NCI-H2081 treated with DMSO at 0.1 percent for 48 hours (cell line): ENCODE measurements at regions not wholly inside any gene's neighbourhood (a gene's known extent, or its start where the extent isn't known, plus 50 kb on each side); places are given as distances from the start of the nearest gene placed in this dataset.
"Not testable (repeated sequence)": the region's sequence is repeated elsewhere in the genome, so short reads cannot be mapped to it uniquely, and the experiment has no call there.

Experiments
- DNase-seq: peaks from one replicate; lab custom pipeline; 2025; lab: John Stamatoyannopoulos, UW

DNA sequence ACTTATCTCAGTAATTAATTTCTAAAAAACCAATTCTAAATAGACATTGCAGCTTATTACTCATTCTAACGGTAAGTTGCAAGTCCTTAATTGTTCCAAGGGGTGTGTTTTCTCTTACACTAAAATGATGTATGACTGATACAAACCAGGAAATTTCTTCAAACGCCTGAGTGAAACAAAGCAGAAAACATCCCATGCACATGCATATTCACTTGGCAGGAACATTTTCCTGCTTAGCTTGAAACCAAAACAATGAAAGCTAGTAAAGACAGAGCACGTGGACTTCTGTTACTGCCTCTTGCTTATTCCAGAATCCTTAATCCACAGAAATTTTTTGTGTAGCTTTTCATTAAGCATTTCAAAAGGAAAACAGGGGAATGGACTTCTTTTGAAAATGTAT is 187.7 kb downstream of the MTERF1 start:
- DNase-seq, result no peak

DNA sequence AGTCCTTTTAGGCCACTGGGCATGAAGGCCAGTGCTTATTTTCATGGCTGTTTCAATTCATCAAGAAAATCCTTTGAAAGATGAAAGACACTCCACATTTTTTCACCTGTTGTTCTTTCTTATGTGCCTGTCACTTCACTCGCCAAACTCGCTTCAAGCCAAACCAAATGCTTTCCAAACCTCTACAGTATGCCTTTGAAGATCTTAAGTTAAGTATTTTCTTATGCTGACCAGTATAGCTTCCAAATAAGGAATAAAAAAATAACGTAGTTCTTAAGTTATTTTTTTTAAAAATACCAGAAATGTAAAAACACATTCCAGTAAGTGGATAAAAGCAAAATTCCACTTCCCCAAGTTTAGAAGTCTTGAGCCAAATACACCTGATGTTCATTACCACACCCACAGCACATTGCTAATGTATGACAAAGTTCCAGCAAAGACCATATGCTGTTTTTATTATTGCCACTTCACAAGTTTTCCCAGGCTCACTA is 186.1 kb downstream of the MTERF1 start:
- no peak for DNase-seq

DNA sequence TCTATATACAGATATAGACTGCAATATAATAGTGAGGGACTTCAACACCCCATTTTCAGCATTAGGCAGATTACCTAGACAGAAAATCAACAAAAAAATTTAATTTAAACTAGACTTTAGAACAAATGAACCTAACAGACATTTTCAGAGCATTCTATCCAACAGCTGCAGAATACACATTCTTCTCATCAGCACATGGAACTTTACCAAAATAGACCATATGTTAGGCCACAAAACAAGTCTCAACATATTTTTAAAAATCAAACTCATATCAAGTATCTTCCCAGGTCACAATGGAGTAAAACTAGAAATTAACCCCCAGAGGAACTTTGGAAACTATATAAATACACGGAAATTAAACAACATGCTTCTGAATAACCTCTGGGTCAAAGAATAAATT is 169.6 kb downstream of the MTERF1 start:
- no peak for DNase-seq

DNA sequence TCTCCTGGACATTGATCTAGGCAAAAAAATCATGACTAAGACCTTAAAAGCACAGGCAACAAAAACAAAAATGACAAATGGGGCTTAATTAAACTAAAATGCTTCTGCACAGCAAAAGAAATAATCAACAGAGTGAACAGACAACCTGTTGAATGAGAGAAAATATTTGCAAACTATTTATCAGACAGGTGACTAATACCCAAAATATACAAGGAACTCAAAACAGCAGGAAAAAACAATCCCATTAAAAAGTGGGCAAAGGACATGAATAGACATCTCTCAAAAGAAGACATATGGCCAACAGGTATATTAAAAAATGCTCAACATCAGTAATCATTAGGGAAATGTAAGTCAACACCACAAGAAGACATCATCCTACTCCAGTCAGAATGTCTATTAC is 166.8 kb downstream of the MTERF1 start:
- DNase-seq, result no peak

DNA sequence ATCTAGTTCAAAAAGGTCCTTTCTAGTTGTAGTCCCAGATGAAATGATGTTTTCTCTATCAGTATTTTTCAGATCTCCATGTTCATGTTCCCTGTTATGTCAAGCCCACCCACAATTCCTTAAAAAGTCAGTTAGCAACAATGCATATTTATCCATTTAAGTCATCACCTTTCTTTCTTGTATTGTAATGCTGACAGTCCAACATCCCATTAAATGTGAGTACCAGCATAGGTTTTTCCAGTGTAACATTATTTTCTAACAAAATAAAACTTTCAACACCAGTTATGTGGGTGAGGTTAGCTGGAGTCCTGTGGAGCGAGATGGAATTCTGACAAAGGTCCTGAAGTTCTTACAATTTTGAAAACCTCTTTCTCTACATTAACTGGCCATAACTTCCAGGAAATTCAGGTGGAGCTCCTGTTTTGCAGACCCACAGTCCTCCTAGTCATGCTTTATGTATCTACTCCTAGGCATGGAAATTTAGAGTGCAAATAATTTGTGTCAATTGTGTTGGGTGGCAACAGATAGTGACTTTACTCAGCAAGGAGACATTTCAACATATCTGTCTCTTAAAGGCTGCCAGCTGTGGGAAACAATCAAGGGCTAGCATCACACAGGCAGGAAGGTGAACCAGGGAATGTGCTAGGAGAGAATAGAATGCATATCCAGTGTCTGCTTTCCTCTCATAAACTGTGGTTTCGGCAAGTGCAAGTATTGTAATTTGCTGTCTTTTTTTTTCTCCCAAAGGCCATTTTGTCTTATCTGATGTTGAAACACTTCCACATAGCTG is 162.6 kb downstream of the MTERF1 start:
- no peak for DNase-seq

DNA sequence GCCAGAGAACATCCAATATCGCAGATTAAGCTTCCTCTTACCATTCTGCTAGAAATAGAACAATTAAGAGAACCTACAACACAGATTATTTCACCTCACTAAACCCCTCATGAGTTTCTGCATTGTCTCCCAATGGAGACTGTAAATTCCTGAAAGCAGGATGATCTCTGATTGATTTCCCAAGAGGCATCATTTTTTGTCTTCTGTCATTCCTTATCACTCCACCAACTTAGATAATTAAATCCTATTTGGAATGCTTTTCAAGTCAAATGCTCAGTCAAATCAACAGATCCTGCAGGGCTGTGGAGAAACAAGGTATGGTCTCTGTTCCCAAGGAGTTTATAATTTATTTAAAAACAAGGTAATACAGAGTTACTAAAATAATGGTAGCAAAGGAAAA is 161.5 kb downstream of the MTERF1 start:
- DNase-seq, result no peak

DNA sequence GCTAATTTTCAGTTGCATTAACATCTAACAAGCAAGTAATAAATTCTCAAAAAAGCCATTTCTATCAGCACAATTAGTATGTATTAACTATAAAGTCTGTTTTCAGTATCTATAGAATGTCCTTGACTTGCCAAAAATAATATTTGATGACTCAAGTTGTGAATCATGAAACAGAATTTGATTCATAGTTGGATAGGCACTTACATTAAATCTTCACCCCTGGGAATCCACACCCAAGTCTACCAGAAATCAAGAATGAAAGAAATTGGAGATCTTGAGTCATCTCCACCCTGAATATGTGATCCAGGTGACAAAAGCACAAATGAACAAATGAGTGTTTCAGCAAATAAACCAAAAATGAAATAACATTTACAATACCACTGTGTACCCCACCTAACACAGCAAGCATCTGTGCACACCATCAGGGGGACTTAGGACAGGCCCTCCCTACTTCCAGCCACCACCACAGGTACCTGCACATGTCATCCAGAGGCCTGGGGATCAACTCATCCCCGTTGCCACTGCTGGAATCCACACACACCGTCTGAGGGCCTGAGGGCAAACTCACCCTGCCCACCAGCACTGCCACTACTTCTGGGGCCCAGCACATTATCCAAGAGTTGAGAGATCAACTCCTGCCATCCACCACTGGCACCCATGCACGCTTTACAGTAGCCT is 160.1 kb downstream of the MTERF1 start:
- no peak for DNase-seq

DNA sequence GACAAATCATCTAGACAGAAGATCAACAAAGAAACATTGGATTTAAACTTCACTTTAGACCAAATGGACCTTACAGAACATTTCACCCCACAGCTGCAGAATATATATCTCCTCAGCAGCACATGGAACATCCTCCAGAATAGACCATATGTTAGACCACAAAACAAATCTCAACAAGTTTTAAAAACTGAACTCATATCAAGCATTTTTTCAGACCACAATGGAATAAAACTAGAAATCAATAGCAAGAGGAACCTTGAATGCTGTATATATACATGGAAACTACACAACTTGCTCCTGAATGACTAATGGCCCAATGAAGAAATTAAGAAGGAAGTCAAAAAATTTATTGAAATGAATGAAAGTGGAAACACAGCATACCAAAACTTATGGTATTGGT is 157.7 kb downstream of the MTERF1 start:
- DNase-seq, result no peak

DNA sequence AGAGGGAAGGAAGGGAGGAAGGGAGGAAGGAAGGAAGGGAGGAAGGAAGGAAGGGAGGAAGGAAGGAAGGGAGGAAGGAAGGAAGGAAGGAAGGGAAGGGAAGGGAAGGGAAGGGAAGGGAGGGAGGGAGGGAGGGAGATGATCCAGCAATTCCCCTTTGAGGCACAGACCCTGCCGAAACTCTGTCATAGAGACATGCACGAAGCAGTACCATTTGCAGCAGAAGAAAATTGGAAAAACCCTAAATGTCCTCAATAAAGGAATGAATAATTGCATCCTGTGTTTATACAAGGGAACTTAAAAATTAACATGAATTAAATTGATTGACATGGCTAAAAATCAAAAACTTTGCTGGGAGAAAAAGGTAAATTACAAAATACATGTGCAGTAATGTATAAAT is 151.5 kb downstream of the MTERF1 start:
- DNase-seq, result not testable (repeated sequence)

DNA sequence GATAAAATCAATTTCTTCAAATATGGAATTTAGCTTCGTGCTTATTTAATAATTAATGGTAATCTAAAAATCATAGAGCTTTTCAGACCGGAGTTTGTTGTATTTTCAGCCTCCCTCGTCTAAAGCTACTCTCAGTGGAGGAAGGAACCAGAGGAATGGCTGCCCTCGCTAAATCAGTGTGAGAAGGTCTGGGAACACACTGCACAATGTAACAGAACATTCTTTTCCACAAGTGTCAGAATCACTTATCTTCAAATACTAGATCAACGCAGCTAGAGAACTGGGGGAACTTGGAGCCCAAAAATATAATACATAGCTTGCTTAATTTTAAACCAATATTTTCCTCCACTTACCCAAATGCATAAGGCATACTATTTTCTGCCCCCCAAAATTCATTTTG is 148.5 kb downstream of the MTERF1 start:
- no peak for DNase-seq

DNA sequence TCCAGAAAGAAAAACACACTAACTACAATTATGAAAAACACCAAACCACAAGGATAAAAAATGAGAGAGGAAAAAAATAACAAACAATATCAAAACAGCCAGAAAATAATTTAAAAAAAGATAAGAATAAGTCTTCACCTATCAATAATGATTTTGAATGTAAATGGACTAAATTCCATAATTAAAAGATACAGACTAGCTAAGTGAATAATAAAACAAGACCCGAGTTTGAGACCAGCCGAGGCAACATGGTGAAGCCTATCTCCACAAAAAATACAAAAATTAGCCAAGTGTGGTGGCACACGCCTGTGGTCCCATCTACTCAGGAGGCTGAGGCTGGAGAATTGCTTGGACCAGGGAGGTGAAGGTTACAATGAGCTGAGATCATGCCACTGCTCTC is 131.1 kb downstream of the MTERF1 start:
- no peak for DNase-seq

DNA sequence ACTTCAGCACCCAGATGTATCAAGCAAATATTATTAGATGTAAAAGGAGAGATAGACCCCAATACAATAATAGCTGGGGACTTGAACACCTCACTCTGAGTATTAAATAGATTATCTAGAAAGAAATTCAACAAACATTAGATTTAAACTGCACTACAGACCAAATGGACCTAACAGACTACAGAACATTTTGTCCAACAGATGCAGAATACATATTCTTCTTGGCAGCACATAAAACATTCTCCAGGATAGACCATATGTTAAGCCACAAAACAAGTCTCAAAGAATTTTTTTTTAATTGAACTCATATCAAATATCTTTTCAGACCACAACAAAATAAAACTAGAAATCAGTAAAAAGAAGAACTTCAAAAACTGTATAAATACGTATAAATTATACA is 130.4 kb downstream of the MTERF1 start:
- no peak for DNase-seq

DNA sequence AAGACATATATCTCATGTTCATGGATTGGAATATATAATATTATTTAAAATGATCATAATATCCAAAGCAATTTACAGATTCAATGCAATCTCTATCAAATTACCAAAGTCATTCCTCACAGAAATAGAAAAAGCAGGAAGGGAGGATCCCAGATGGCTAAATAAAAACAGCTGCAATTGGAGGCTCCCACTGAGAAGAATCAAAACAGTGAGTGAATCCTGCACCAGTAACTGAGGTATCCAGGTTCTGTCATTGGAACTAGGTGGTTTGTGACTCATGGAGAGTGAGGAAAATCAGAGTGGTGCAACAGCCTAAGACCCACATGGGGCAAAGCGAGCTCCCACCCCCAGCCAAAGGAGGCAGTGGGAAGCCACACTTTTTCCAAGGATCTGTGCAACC is 128.4 kb downstream of the MTERF1 start:
- no peak for DNase-seq

DNA sequence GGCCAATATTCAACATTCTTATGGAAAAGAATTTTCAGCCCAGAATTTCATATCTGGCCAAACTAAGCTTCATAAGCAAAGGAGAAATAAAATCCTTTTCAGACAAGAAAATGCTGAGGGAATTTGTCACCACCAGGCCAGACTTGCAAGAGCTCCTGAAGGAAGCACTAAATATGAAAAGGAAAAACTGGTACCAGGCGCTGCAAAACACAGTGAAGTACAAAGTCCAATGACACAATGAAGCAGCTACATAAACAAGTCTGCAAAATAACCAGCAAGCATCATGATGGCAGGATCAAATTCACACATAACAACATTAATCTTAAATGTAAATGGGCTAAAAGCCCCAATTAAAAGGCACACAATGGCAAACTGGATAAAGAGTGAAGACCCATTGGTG is 126.2 kb downstream of the MTERF1 start:
- DNase-seq, result not testable (repeated sequence)

DNA sequence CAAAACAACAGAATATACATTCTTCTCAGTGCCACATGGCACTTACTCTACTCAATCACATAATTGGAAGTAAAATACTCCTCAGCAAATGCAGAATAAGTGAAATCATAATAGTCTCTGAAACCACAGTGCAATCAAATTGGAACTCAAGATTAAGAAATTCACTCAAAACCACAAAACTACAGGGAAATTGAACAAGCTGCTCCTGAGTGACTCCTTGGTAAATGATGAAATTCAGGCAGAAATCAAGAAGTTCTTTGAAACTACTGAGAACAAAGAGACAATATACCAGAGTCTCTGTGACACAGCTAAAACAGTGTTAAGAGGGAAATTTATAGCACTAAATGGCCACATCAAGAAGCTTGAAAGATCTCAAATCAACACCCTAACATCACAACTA is 125.4 kb downstream of the MTERF1 start:
- DNase-seq, result not testable (repeated sequence)

DNA sequence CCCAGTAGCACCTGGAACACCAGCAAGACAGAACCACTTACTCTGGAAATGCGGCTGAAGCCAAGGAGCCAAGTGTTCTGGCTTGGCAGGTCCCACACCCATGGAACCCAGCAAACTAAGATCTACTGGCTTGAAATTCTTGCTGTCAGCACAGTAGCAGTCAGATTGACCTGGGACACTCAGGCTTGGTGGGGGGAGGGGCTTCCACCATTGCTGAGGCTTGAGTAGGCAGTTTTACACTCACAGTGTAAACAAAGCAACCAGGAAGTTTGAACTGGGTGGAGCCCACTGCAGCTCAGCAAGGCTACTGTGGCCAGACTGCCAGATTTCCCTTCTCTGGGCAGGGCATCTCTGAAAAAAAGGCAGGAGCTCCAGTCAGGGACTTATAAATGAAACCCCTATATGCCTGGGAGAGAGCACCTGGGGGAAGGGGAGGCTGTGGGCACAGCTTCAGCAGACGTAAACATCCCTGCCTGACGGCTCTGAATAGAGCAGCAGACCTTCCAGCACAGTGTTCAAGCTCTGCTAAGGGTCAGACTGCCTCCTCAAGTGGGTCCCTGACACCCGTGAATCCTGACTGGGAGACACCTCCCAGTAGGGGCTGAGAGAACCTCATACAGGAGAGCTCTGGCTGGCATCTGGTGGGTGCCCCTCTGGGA is 121.2 kb downstream of the MTERF1 start:
- DNase-seq, result no peak

DNA sequence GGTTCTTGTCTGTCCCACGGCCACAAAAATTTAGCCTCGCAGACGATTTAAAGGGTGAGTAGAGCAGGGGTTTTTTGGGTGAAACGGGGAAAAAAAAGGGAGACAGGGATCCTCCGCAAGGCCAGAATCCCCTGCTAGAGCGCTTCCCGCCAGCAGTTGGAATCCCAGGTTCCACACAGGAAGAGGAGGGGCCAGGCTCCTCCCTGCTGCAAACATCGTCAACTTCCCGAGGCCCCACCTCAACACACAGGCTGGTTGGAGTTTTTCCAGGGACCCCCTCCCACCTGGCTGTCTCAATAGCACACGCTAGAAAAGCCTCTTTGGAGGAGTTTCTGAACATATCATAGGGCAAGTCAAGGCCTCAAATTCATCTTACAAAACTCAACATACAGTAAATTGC is 112.7 kb downstream of the MTERF1 start:
- no peak for DNase-seq

DNA sequence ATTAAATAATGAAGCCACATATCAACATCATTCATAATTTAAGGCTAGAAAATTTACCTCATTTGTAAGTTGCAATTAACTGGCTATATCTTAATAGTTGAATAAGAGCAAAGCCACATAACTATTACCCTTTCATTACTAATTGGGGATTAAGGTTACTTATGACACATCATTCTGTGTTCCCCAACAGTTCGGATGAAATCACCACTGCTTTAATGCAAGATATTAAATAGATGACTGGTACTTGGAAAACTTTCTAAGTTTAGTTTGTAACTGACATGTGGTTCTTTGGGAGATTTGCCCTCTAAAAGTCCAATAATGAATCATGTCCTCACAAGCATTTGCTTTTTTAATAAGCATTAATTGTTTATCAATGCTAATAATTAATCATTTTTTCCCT is 109.1 kb downstream of the MTERF1 start:
- no peak for DNase-seq

DNA sequence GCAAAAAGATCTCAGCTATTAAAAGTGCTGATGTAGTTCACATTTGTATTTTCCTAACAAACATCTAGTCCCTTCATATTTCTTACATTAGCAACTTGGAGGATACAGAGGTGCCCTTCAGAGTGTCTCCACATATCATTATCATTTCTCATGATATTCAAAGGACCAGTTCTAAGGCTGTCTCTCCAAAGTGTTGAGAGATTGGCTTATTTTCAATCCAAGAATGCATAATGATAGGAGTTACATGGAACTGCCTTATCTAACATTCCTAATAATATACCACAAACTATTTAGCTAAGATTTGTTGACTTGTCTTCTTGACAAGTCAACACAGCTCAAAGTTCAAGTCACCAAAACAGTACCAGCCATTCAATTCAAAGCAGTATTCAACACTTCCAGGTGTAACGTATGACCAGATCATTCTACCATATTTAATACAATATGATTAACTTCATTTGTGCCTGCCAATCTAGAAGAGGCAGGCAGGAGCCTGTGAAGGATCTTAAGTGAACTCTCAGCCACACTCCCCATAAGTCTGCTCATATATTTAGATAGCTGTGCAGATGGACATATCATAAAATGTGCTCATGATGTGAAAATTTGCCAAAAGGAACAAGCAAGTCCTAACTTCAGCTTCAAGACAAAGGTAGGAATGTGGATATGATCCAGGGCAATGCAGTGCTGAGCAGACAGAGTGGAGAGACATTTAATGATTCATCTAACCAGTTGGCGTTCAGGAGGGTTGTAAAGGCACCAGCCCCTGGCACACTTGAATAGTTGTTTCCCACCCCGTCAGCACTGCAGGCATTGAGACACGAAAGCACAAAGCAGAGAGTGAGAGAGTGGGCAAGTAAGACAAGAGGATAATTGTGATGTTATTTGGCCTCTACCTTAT is 108.3 kb downstream of the MTERF1 start:
- no peak for DNase-seq

DNA sequence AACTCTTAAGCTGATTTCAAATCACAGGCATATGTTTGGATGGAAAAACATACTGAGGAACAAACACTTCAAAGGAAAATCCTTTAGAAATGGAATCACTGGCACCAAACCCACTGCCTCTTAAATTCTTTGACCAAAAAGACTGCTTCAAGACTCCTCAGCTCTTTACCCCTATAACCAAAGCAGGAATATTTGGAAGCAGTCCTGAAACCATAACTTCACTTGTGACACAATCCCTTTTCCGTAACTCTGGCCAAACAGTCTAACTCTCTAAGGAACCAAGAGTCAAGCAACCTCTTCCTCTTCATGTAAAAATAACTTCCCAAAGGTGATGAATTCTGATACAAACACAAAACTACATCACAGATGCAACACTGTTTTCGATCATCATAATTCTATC is 104.3 kb downstream of the MTERF1 start:
- DNase-seq, result no peak

DNA sequence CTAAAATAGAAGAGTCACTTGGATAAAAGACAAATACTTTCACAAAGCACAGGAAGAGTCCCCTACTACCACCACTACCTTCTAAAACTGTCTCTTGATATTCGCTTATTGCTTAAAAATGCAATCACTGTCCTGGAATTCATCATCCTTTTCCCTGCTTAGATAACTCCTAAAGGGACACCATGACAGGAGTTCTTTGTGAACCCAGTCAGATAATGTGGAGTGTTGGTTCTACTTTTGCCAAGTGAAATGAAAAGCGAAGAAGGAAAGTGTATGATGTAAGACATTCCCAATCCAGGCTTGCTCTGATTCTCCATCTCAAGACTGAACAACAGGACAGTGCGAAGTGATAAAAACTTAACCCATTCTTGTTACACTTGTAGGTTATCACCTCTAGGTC is 103.0 kb downstream of the MTERF1 start:
- DNase-seq, result no peak

DNA sequence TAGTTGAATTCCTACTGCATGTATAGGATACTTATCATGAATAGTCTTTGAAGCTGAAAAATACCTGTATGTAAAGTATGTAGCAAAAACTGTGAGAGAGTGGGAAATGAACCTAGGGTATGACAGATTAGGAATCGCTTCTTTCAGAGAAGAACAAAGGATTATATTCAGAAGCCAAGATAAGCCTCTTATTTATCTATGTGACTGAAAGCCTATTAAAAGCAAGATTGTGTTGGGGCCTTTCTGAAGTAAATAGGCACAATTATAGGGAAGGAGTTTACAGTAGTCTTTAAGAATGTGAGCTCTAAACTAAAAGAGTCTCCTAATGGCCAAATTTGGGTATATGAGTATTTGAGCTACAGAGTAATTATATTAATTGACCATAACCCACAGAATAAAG is 102.1 kb downstream of the MTERF1 start:
- no peak for DNase-seq
